OCI-M2 (cell line): ENCODE measurements at regions not wholly inside any gene's neighbourhood (a gene's known extent, or its start where the extent isn't known, plus 50 kb on each side); places are given as distances from the start of the nearest gene placed in this dataset.
"Not testable (repeated sequence)": the region's sequence is repeated elsewhere in the genome, so short reads cannot be mapped to it uniquely, and the experiment has no call there.

Source experiments
- DNase-seq: peaks from one replicate; lab custom pipeline; 2025; ENCODE audit not compliant: unreplicated experiment; lab: John Stamatoyannopoulos, UW

GRCh38 chr6:141788096-141788495 is 344.6 kb upstream of the GJE1 start:
- no peak for DNase-seq

DNA sequence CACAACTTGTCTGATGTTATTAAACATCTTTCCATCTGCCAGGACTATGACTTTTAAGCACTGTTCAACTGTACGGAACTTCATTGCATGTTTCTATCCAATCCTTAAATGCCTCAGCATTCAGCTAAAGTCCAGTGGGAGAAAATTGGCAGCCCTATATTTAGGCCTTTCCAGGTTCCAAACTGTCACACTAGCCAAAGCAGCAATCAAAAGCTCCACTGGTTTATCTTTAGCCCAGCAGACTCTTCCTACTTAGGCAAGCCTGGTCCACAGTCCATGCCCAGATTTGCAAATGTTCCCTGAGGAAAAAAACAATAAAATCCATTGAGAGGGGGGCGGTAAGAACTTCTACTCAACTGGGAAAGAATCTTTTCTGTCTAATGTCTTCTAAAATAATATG is 349.1 kb upstream of the GJE1 start:
- DNase-seq = no peak

- no peak for DNase-seq
Observed at GRCh38 chr6:141780296-141780695, 352.4 kb upstream of the GJE1 start.

- no peak for DNase-seq
Observed at GRCh38 chr6:141764388-141764787, 368.3 kb upstream of the GJE1 start.

- DNase-seq = no peak
Observed at GRCh38 chr6:141758430-141758829, 374.3 kb upstream of the GJE1 start.

- no peak for DNase-seq
Observed at GRCh38 chr6:141753180-141753579, 379.5 kb upstream of the GJE1 start.

DNA sequence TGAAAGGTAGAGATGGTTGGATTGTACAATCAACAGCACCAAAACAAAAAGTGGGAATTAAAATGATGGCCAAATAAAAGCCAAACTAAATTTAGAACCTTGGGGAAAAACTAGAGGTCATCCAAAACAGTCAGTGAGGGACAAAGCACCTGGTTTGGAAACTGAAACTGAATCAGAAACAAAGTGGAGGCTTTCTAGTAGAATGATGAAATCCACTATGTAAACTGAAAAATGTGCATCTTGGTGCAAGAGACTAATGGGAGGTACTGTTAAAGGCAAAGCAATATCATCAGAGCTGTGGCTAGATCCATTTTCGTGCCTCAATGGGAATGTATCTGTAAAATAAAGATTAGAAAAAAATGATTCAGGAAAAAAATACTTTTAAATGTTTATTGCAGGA is 380.0 kb upstream of the GJE1 start:
- DNase-seq = no peak

DNA sequence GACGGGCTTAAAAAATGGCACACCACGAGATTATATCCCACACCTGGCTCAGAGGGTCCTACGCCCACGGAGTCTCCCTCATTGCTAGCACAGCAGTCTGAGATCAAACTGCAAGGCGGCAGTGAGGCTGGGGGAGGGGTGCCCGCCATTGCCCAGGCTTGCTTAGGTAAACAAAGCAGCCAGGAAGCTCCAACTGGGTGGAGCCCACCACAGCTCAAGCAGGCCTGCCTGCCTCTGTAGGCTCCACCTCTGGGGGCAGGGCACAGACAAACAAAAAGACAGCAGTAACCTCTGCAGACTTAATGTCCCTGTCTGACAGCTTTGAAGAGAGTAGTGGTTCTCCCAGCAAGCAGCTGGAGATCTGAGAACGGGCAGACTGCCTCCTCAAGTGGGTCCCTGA is 386.4 kb upstream of the GJE1 start:
- not testable (repeated sequence) for DNase-seq

- DNase-seq = no peak
Observed at GRCh38 chr6:141744971-141745370, 387.8 kb upstream of the GJE1 start.

- no peak for DNase-seq
Observed at GRCh38 chr6:141744194-141744925, 388.4 kb upstream of the GJE1 start.

DNA sequence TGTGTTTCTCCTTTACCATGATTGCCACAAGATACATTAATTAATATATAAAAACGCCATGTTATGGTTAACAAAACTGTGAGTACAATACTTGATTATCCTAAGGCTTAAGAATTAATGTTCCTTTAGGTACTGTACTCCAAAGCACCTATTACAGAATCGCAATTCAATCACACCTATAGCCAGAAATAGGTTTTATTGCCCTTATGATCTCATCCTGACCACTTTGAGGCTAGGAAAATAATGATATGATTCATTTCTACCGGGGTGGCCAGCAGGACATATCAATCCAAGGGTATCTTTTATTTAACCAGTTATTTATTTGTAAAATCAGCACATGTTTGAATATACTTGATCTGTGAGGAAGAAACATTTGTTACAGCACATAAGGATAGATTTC is 396.6 kb upstream of the GJE1 start:
- no peak for DNase-seq

- DNase-seq = no peak
Observed at GRCh38 chr6:141735126-141735525, 397.6 kb upstream of the GJE1 start.

- DNase-seq = no peak
Observed at GRCh38 chr6:141734071-141734840, 398.5 kb upstream of the GJE1 start.

DNA sequence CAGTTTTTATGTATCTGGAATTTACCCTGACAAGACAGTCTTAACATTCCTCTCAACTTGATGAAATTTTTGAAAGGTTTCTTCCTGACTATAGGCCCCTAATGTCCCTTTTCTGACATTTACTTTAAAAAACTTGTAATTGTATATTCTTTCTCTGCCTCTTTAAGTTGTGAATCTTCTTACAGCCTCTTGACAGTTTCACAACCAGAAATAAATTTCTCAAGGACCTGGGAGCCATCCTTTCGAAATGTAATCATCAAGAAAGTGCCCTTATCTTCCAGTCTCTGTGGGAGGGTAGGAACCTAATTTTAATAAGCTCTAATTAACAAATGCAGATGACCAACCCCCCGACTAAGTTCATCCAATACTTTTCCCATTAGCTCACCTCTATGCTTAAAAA is 403.6 kb upstream of the GJE1 start:
- no peak for DNase-seq

- no peak for DNase-seq
Observed at GRCh38 chr6:141728330-141728729, 404.4 kb upstream of the GJE1 start.

- no peak for DNase-seq
Observed at GRCh38 chr6:141726248-141726647, 406.5 kb upstream of the GJE1 start.

GRCh38 chr6:141724731-141725130 is 408.0 kb upstream of the GJE1 start:
- DNase-seq = no peak

GRCh38 chr6:141719476-141719875 is 413.2 kb upstream of the GJE1 start:
- DNase-seq = no peak

DNA sequence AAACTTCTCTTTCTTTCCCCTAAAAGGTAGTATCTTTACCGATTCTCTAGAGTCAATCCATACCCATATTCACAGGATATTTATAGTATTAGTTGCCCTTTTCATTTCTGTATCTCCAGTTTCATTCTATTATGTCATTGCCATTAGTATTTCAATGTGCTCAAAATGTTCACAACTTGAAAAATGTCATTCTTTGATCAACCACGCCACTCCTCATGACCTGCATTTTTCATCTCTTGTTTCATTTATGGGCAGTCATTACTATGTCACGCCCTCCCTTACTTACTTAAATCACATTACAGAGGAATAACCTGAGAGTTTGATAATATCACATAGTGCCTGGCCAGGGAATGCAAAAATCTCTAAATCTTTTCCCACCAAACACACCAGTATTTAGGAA is 427.3 kb upstream of the GJE1 start:
- DNase-seq = no peak

- DNase-seq = no peak
Observed at GRCh38 chr6:141704151-141704550, 428.6 kb upstream of the GJE1 start.

DNA sequence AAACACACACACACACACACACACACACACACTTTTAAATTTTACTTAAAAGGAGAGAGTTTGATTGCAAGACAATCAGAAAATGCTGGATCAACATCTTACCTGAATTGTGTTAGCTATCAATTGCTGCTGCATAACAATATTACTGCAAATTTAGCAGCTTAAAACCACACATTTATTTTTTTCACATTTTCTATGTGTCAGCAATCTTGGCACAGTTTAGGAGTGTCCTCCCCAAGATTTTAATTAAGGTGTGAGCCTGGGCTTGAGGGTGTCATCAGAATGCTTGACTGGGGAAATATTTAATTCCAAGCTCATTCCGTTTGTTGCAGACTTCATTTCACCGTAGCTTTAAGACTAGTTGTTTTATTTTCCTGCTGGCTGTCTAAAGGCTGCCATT is 431.0 kb upstream of the GJE1 start:
- no peak for DNase-seq

- no peak for DNase-seq
Observed at GRCh38 chr6:141700819-141701218, 431.9 kb upstream of the GJE1 start.

GRCh38 chr6:141688916-141689315 is 443.8 kb upstream of the GJE1 start:
- DNase-seq = no peak
